ENCODE measurements at regions not wholly inside any gene's neighbourhood (a gene's known extent, or its start where the extent isn't known, plus 50 kb on each side); places are given as distances from the start of the nearest gene placed in this dataset.

DNA sequence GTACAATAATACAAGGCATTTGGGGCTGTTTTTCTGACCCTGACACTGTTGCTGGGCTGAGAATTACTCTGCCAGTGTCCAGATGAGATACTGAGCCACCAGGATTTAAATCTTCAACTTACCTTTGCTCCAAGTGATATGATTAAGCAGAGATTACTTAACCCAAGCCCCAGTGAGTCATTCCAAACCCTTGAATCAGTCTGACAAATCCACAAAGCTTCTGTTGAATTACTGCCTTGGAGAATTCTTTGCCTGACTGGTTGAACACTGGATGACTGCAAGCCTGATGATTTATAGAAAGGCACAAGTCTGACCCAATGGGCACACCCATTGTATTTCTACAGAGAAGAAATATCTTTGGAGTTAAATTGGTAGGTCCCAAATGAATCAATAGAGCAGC, 88.2 kb upstream of the TSC22D2 start:
- H3K4me3 ChIP-seq (ENCODE audit: insufficient read length, low read depth), result no peak overlapping the region
- DNase-seq (ENCODE audit: low read depth, low spot score), result no peak
- TF ChIP-seq YY1 (IDR thresholded peaks at IDR 0.05; ENCODE audit: insufficient read depth, insufficient read length) (no peak), ZNF274 (IDR thresholded peaks at IDR 0.05; ENCODE audit: low read depth, low read length) (no peak), SUZ12 (IDR thresholded peaks at IDR 0.05; ENCODE audit: extremely low read depth, insufficient read depth, insufficient read length) (no peak)
- no peaks in the 10 kb centered on the region for H3K27me3 ChIP-seq (ENCODE audit: insufficient read depth, insufficient read length)
- peaks cover 3% of the 10 kb centered on the region for H3K4me1 ChIP-seq (ENCODE audit: insufficient read depth, insufficient read length)
- no peaks in the 10 kb centered on the region for H3K9me3 ChIP-seq (ENCODE audit: insufficient read depth, low read length)
- no peaks in the 10 kb centered on the region for H3K36me3 ChIP-seq (ENCODE audit: insufficient read depth, insufficient read length, low read length)
- H3K9ac ChIP-seq (ENCODE audit: insufficient read length, low read depth), result no peak overlapping the region

DNA sequence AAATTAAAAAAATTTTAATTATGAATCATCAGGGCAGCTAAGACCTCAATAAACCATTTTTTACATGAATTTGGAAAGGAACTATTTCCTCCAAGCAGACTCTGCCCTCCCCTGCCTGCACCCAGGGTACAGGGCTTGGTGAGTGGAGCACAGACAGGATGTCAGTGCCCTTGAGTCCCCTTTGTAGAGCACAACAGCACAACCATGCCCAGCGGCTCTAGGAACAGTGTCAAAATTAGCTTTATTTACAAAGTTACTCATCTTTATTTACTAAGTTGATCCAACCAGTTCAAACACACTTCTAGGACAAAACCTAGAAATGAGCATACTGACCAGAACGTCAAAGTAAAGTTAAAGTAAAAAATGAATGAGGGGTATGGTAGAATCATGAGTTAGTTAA, 90.6 kb upstream of the TSC22D2 start:
- no peaks in the 10 kb centered on the region for H3K9me3 ChIP-seq (ENCODE audit: insufficient read depth, low read length)
- H3K36me3 ChIP-seq (ENCODE audit: insufficient read depth, insufficient read length, low read length), result no peaks in the 10 kb centered on the region
- no peak overlapping the region for H3K4me3 ChIP-seq (ENCODE audit: insufficient read length, low read depth)
- H3K9ac ChIP-seq (ENCODE audit: insufficient read length, low read depth), result no peak overlapping the region
- H3K27me3 ChIP-seq (ENCODE audit: insufficient read depth, insufficient read length), result no peaks in the 10 kb centered on the region
- DNase-seq (ENCODE audit: low read depth, low spot score), result no peak
- H3K4me1 ChIP-seq (ENCODE audit: insufficient read depth, insufficient read length), result peaks cover 3% of the 10 kb centered on the region
- TF ChIP-seq YY1 (IDR thresholded peaks at IDR 0.05; ENCODE audit: insufficient read depth, insufficient read length), result no peak
- no peak for TF ChIP-seq ZNF274 (IDR thresholded peaks at IDR 0.05; ENCODE audit: low read depth, low read length)
- no peak for TF ChIP-seq SUZ12 (IDR thresholded peaks at IDR 0.05; ENCODE audit: extremely low read depth, insufficient read depth, insufficient read length)

- Histone ChIP-seq H3K9ac (ENCODE audit: insufficient read length, low read depth) (no peak overlapping the region), H3K4me1 (ENCODE audit: insufficient read depth, insufficient read length) (peaks cover 3% of the 10 kb centered on the region), H3K4me3 (ENCODE audit: insufficient read length, low read depth) (no peak overlapping the region), H3K9me3 (ENCODE audit: insufficient read depth, low read length) (no peaks in the 10 kb centered on the region), H3K36me3 (ENCODE audit: insufficient read depth, insufficient read length, low read length) (no peaks in the 10 kb centered on the region), H3K27me3 (ENCODE audit: insufficient read depth, insufficient read length) (no peaks in the 10 kb centered on the region)
- DNase-seq (ENCODE audit: low read depth, low spot score), result no peak
- TF ChIP-seq SUZ12 (IDR thresholded peaks at IDR 0.05; ENCODE audit: extremely low read depth, insufficient read depth, insufficient read length) (no peak), YY1 (IDR thresholded peaks at IDR 0.05; ENCODE audit: insufficient read depth, insufficient read length) (no peak), ZNF274 (IDR thresholded peaks at IDR 0.05; ENCODE audit: low read depth, low read length) (no peak)
Measured at GRCh38 chr3:150315721-150316120, 92.4 kb upstream of the TSC22D2 start.

DNA sequence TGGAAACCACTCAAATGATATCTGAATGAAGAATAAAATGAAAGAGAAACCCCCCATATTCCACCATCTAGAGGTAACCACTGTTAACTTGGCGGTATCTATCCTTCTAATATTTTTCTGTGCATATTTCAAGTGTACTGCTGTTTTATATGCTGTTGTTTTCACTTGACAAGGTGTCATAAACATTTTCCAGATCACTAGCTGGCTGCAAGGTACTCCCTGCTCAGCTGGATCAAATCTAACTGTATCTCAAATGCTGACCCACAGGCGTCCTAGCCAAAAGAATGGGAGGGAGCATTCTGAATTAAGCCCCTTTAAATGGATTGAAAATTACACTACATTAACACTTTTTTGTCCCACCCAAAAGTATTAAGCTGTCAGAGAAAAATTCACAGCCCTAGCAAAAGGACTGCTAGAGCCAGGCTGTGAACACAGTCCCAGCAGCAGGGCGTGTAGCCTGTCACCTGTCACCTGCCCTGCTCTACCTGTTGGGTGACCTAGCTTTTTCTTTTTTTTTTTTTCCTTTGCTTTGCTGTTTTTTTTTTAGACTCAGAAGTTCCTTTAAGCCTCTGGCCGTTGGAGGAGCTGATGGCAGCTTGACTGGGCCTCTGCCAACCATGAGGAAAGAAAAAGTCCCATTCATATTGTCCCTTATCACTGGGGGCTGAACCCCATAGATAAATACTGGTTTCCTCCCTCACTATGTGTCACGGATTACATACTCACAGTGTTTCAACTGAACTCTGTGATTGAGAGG, 93.7 kb upstream of the TSC22D2 start:
- no peaks in the 10 kb centered on the region for H3K9me3 ChIP-seq (ENCODE audit: insufficient read depth, low read length)
- no peak overlapping the region for H3K4me3 ChIP-seq (ENCODE audit: insufficient read length, low read depth)
- H3K4me1 ChIP-seq (ENCODE audit: insufficient read depth, insufficient read length), result peaks cover 3% of the 10 kb centered on the region
- no peaks in the 10 kb centered on the region for H3K36me3 ChIP-seq (ENCODE audit: insufficient read depth, insufficient read length, low read length)
- TF ChIP-seq ZNF274 (IDR thresholded peaks at IDR 0.05; ENCODE audit: low read depth, low read length) (no peak), SUZ12 (IDR thresholded peaks at IDR 0.05; ENCODE audit: extremely low read depth, insufficient read depth, insufficient read length) (no peak), YY1 (IDR thresholded peaks at IDR 0.05; ENCODE audit: insufficient read depth, insufficient read length) (no peak)
- no peaks in the 10 kb centered on the region for H3K27me3 ChIP-seq (ENCODE audit: insufficient read depth, insufficient read length)
- no peak overlapping the region for H3K9ac ChIP-seq (ENCODE audit: insufficient read length, low read depth)
- DNase-seq (ENCODE audit: low read depth, low spot score), result no peak

DNA sequence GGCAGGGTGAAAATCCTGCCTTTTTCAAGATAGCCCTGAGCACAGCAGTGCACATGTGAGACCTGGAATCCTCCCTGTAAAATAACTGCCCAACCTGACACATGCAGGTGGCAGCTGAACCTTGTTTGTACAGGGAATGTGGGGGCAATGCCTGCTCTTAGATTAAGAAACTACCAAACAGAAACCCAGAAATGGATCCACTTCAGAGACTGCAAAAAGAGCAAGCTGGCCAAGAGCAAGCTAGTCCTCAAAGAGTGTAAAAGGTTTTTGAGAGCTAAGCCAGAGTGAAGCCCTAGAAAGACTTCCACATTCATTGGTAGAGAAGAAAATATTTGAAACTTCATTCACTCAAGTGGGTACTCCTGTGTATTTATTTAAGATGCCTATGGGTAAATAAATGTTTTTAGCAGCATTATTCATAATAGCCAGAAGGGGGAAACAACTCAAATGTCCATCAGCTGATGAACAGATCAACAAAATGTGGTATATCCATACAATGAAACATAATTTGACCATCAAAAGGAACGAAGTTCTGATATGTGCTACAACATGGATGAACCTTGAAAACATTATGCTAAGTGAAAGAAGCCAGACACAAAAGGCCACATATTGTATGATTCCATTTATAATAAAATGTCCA, 96.0 kb upstream of the TSC22D2 start:
- Histone ChIP-seq H3K4me1 (ENCODE audit: insufficient read depth, insufficient read length) (peaks cover 3% of the 10 kb centered on the region), H3K9me3 (ENCODE audit: insufficient read depth, low read length) (no peaks in the 10 kb centered on the region), H3K4me3 (ENCODE audit: insufficient read length, low read depth) (no peak overlapping the region), H3K9ac (ENCODE audit: insufficient read length, low read depth) (no peak overlapping the region), H3K36me3 (ENCODE audit: insufficient read depth, insufficient read length, low read length) (no peaks in the 10 kb centered on the region), H3K27me3 (ENCODE audit: insufficient read depth, insufficient read length) (no peaks in the 10 kb centered on the region)
- TF ChIP-seq ZNF274 (IDR thresholded peaks at IDR 0.05; ENCODE audit: low read depth, low read length) (no peak), YY1 (IDR thresholded peaks at IDR 0.05; ENCODE audit: insufficient read depth, insufficient read length) (no peak), SUZ12 (IDR thresholded peaks at IDR 0.05; ENCODE audit: extremely low read depth, insufficient read depth, insufficient read length) (no peak)
- no peak for DNase-seq (ENCODE audit: low read depth, low spot score)

DNA sequence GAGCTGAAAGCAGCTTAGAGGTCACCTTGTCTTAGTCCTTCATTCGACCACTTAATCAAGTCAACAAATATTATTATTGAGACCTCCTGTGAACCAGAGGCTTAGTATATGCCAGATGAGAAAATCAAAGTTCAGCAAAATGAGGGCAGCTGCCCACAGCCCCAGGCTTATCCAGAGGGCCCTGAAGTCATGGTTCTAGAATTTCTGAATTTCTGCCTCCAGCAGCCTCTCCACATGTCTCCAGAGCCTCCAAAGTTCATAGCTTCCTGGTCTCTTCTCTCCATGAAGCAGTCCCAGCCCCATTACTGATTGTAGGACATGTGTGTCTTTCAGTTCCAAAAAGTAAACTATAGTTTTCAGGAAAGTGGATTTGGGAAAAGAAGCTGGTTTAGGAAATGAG, 96.9 kb upstream of the TSC22D2 start:
- no peak overlapping the region for H3K9ac ChIP-seq (ENCODE audit: insufficient read length, low read depth)
- no peaks in the 10 kb centered on the region for H3K9me3 ChIP-seq (ENCODE audit: insufficient read depth, low read length)
- H3K36me3 ChIP-seq (ENCODE audit: insufficient read depth, insufficient read length, low read length), result no peaks in the 10 kb centered on the region
- H3K27me3 ChIP-seq (ENCODE audit: insufficient read depth, insufficient read length), result no peaks in the 10 kb centered on the region
- no peak overlapping the region for H3K4me3 ChIP-seq (ENCODE audit: insufficient read length, low read depth)
- no peak for DNase-seq (ENCODE audit: low read depth, low spot score)
- TF ChIP-seq YY1 (IDR thresholded peaks at IDR 0.05; ENCODE audit: insufficient read depth, insufficient read length), result no peak
- no peak for TF ChIP-seq SUZ12 (IDR thresholded peaks at IDR 0.05; ENCODE audit: extremely low read depth, insufficient read depth, insufficient read length)
- TF ChIP-seq ZNF274 (IDR thresholded peaks at IDR 0.05; ENCODE audit: low read depth, low read length), result no peak
- H3K4me1 ChIP-seq (ENCODE audit: insufficient read depth, insufficient read length), result peaks cover 3% of the 10 kb centered on the region

- TF ChIP-seq YY1 (IDR thresholded peaks at IDR 0.05; ENCODE audit: insufficient read depth, insufficient read length) (no peak), ZNF274 (IDR thresholded peaks at IDR 0.05; ENCODE audit: low read depth, low read length) (no peak), SUZ12 (IDR thresholded peaks at IDR 0.05; ENCODE audit: extremely low read depth, insufficient read depth, insufficient read length) (no peak)
- no peaks in the 10 kb centered on the region for H3K36me3 ChIP-seq (ENCODE audit: insufficient read depth, insufficient read length, low read length)
Measured at GRCh38 chr3:150309557-150309956, 98.5 kb upstream of the TSC22D2 start.

More at GRCh38 chr3:150309557-150309956, 98.5 kb upstream of the TSC22D2 start:
- DNase-seq (ENCODE audit: low read depth, low spot score), result no peak
- Histone ChIP-seq H3K4me1 (ENCODE audit: insufficient read depth, insufficient read length) (no peaks in the 10 kb centered on the region), H3K9ac (ENCODE audit: insufficient read length, low read depth) (no peak overlapping the region), H3K9me3 (ENCODE audit: insufficient read depth, low read length) (no peaks in the 10 kb centered on the region), H3K27me3 (ENCODE audit: insufficient read depth, insufficient read length) (no peaks in the 10 kb centered on the region), H3K4me3 (ENCODE audit: insufficient read length, low read depth) (no peak overlapping the region)

Measured in NT2/D1 (cell line).